Left ventricle myocardium inferior (tissue), 1 donor: ENCODE measurements at regions not wholly inside any gene's neighbourhood (a gene's known extent, or its start where the extent isn't known, plus 50 kb on each side); places are given as distances from the start of the nearest gene placed in this dataset.
A peak's percentile ranks its signal among the peaks of the same experiment; 100 is the strongest.
"Not testable (repeated sequence)": the region's sequence is repeated elsewhere in the genome, so short reads cannot be mapped to it uniquely, and the experiment has no call there.

Experiments
- DNase-seq: peaks from one replicate; pipeline ENCODE4 v3.0.0-alpha.2; 2020
- H3K27ac ChIP-seq: fragments of 200-600 bp; replicated peaks from 2 replicates; pipeline ENCODE4 v1.8.0; 2021
- H3K27me3 ChIP-seq: fragments of 200-600 bp; 2 replicates; pipeline ENCODE4 v1.8.0; 2021; ENCODE audit warnings: low read depth
- H3K36me3 ChIP-seq: fragments of 200-600 bp; 2 replicates; pipeline ENCODE4 v1.8.0; 2021
- H3K4me1 ChIP-seq: fragments of 200-600 bp; 2 replicates; pipeline ENCODE4 v1.8.0; 2021
- H3K4me3 ChIP-seq: fragments of 200-600 bp; 2 replicates; pipeline ENCODE4 v1.8.0; 2021; ENCODE audit warnings: mild to moderate bottlenecking, moderate library complexity
- H3K9me3 ChIP-seq: fragments of 200-600 bp; replicated peaks from 2 replicates; pipeline ENCODE4 v1.8.0; 2021
- CTCF ChIP-seq: fragments of 200-600 bp; IDR thresholded peaks from 2 replicates; pipeline ENCODE4 v1.8.0; 2021; ENCODE audit warnings: antibody characterized with exemption, mild to moderate bottlenecking, borderline replicate concordance
- intact Hi-C: fragments of 100-400 bp; cut with micrococcal nuclease; formaldehyde crosslinking; loops from one replicate; pipeline ENCODE4 v1.11.0; 2022
- donor health status: DM: no; HTN: yes; CAD: no; lungs with severe emphysema.

- DNase-seq: no peak
- peaks cover 13% of the 10 kb centered on the region for H3K9me3 ChIP-seq
- no peaks in the 10 kb centered on the region for H3K4me1 ChIP-seq
- intact Hi-C loops: no loop called here
- no peak for TF ChIP-seq CTCF
- H3K36me3 ChIP-seq: no peaks in the 10 kb centered on the region
- no peak overlapping the region for H3K4me3 ChIP-seq
- H3K27ac ChIP-seq: no peak overlapping the region
- H3K27me3 ChIP-seq: peaks cover 42% of the 10 kb centered on the region
Measured at GRCh38 chr20:29326376-29327070, 1930.9 kb upstream of the DEFB115 start.

GRCh38 chr20:29327600-29328420 is 1929.7 kb upstream of the DEFB115 start:
- H3K4me1 ChIP-seq, H3K27ac ChIP-seq, DNase-seq, H3K36me3 ChIP-seq, intact Hi-C loops, H3K4me3 ChIP-seq: not testable (repeated sequence)
- Histone ChIP-seq H3K9me3 (peaks cover 23% of the 10 kb centered on the region), H3K27me3 (peaks cover 34% of the 10 kb centered on the region)
- peak; percentile 37 for TF ChIP-seq CTCF

- intact Hi-C loops, H3K27ac ChIP-seq, H3K36me3 ChIP-seq, DNase-seq, H3K4me1 ChIP-seq, H3K4me3 ChIP-seq: not testable (repeated sequence)
- H3K9me3 ChIP-seq: peaks cover 47% of the 10 kb centered on the region
- H3K27me3 ChIP-seq: peaks cover 16% of the 10 kb centered on the region
Measured at GRCh38 chr20:29330429-29331115, 1926.9 kb upstream of the DEFB115 start.

GRCh38 chr20:29349836-29350235 is 1907.6 kb upstream of the DEFB115 start:
- no peak for DNase-seq
- Histone ChIP-seq H3K9me3 (no peaks in the 10 kb centered on the region), H3K4me1 (no peaks in the 10 kb centered on the region), H3K27me3 (no peaks in the 10 kb centered on the region), H3K4me3 (no peak overlapping the region), H3K27ac (no peak overlapping the region), H3K36me3 (no peaks in the 10 kb centered on the region)
- TF ChIP-seq CTCF: no peak
- intact Hi-C loops: no loop called here

- H3K36me3 ChIP-seq, H3K4me3 ChIP-seq, intact Hi-C loops, H3K27ac ChIP-seq, H3K4me1 ChIP-seq, H3K27me3 ChIP-seq, DNase-seq: not testable (repeated sequence)
- H3K9me3 ChIP-seq: peaks cover 25% of the 10 kb centered on the region
Measured at GRCh38 chr20:29375937-29376336, 1881.5 kb upstream of the DEFB115 start.

- H3K27me3 ChIP-seq, intact Hi-C loops, H3K4me1 ChIP-seq, H3K4me3 ChIP-seq, H3K9me3 ChIP-seq, DNase-seq, H3K27ac ChIP-seq, H3K36me3 ChIP-seq: not testable (repeated sequence)
Measured at GRCh38 chr20:29392853-29393252, 1864.6 kb upstream of the DEFB115 start.
